HCT116 (cell line): ENCODE measurements at regions not wholly inside any gene's neighbourhood (a gene's known extent, or its start where the extent isn't known, plus 50 kb on each side); places are given as distances from the start of the nearest gene placed in this dataset.

Experiments used
- ATAC-seq: fragments of 200-7000 bp; cut with Tn5 transposase; 2 replicates; pipeline ENCODE4 v1.9.1; 2020; ENCODE audit warnings: mild to moderate bottlenecking, moderate library complexity
- BruUV-seq: library from RNA; stranded (reverse); fragments of 400-500 nt; replicated peaks from 2 replicates; lab custom pipeline; 2021; lab: Mats Ljungman, UMichigan
- CTCF ChIA-PET: fragments of 300-600 bp; sonication (Branson Sonifier 250); formaldehyde crosslinking; loops from one replicate; lab custom pipeline; 2021; ENCODE audit warnings: antibody characterized with exemption; lab: Charles Lee
- POLR2A ChIA-PET: fragments of 300-600, 350-600 bp; sonication (Branson Sonifier 250); formaldehyde crosslinking; loops from one replicate; lab custom pipeline; 2021; ENCODE audit warnings: antibody characterized with exemption; lab: Charles Lee
- RAD21 ChIA-PET, 2 experiments: fragments of 300-600 bp; sonication (Branson Sonifier 250); formaldehyde crosslinking; loops; one replicate each; lab custom pipeline; 2023; ENCODE audit warnings: low total read pairs in 2 of 2; ENCODE audit not compliant: uncharacterized antibody in 2 of 2, unreplicated experiment in 2 of 2, low non-redundant PET in 1 of 2; lab: Charles Lee
- DNase-seq: peaks from one replicate; pipeline ENCODE4 v3.0.0-alpha.2; 2010; ENCODE audit warnings: low read depth, low spot score
- H2AFZ ChIP-seq: fragments of 200-600 bp; shearing (Covaris generic), sonication (generic); 2 replicates; pipeline ENCODE4 v1.6.1; 2017; ENCODE audit warnings: low read depth, mixed run types, mixed read lengths, antibody characterized with exemption, low read length; ENCODE audit not compliant: poor library complexity, severe bottlenecking
- H3K27ac ChIP-seq: 2 replicates; pipeline ENCODE4 v1.5.1; 2012; ENCODE audit warnings: low read depth, low read length
- H3K27me3 ChIP-seq: fragments of 200-600 bp; sonication (generic); 2 replicates; pipeline ENCODE4 v1.6.1; 2016; ENCODE audit warnings: mixed run types, low read length, mixed read lengths; ENCODE audit not compliant: insufficient read depth
- H3K36me3 ChIP-seq, 2 experiments: fragments of 200-500 bp in 1 of 2; fragments of 200-600 bp in 1 of 2; sonication (Bioruptor generic) in 1 of 2; sonication (generic) in 1 of 2; 2 replicates each; pipeline versions ENCODE4 v1.5.1 to v1.6.1; 2014 to 2016; ENCODE audit warnings: low read length in 2 of 2, inconsistent platforms in 1 of 2, mixed read lengths in 1 of 2, mixed run types in 1 of 2; ENCODE audit not compliant: insufficient read depth in 2 of 2, control insufficient read depth in 1 of 2
- H3K4me1 ChIP-seq, 2 experiments: fragments of 200-600 bp in 1 of 2; sonication (generic) in 1 of 2; 2 replicates each; pipeline versions ENCODE4 v1.5.1 to v1.6.1; 2012 to 2017; ENCODE audit warnings: low read length in 2 of 2, inconsistent platforms in 1 of 2, mild to moderate bottlenecking in 1 of 2, mixed read lengths in 1 of 2, mixed run types in 1 of 2, moderate library complexity in 1 of 2; ENCODE audit not compliant: insufficient read depth in 2 of 2, control insufficient read depth in 1 of 2
- H3K4me2 ChIP-seq: fragments of 200-600 bp; sonication (generic); 2 replicates; pipeline ENCODE4 v1.6.1; 2017; ENCODE audit warnings: mixed run types, low read length, mixed read lengths
- H3K4me3 ChIP-seq, 2 experiments: fragments of 200-600 bp in 1 of 2; sonication (generic) in 1 of 2; replicated peaks in 1 of 2; 2 replicates each; pipeline ENCODE4 v1.5.1; 2011 to 2016; ENCODE audit warnings: low read length in 2 of 2, control low read depth in 1 of 2, low read depth in 1 of 2, mild to moderate bottlenecking in 1 of 2, mixed read lengths in 1 of 2, mixed run types in 1 of 2
- H3K79me2 ChIP-seq: fragments of 200-600 bp; sonication (generic); 2 replicates; pipeline ENCODE4 v1.6.1; 2017; ENCODE audit warnings: mild to moderate bottlenecking, mixed run types, low read length, moderate library complexity, mixed read lengths; ENCODE audit not compliant: insufficient read depth
- H3K9ac ChIP-seq: fragments of 200-600 bp; sonication (generic); 2 replicates; pipeline ENCODE4 v1.6.1; 2016; ENCODE audit warnings: low read length, mixed read lengths
- H3K9me2 ChIP-seq: fragments of 200-600 bp; sonication (generic), shearing (Covaris generic); 2 replicates; pipeline ENCODE4 v1.6.1; 2017; ENCODE audit warnings: mixed run types, mild to moderate bottlenecking, moderate library complexity; ENCODE audit not compliant: insufficient read depth
- H3K9me3 ChIP-seq, 2 experiments: fragments of 200-500 bp in 1 of 2; fragments of 200-600 bp in 1 of 2; sonication (Bioruptor generic) in 1 of 2; sonication (generic) in 1 of 2; 2 replicates each; pipeline ENCODE4 v1.6.1; 2014 to 2017; ENCODE audit warnings: low read length in 2 of 2, mixed read lengths in 2 of 2, inconsistent platforms in 1 of 2, low read depth in 1 of 2, mild to moderate bottlenecking in 1 of 2, mixed run types in 1 of 2, moderate library complexity in 1 of 2; ENCODE audit not compliant: control insufficient read depth in 1 of 2, insufficient read depth in 1 of 2
- H4K20me1 ChIP-seq: fragments of 200-600 bp; sonication (generic), shearing (Covaris generic); 2 replicates; pipeline ENCODE4 v1.6.1; 2017; ENCODE audit warnings: mixed run types, mild to moderate bottlenecking, moderate library complexity; ENCODE audit not compliant: insufficient read depth
- ATF3 ChIP-seq: IDR thresholded peaks from 2 replicates; pipeline ENCODE4 v1.6.1; 2012
- CBX3 ChIP-seq: IDR thresholded peaks from 2 replicates; pipeline ENCODE4 v1.6.1; 2012; ENCODE audit warnings: low read depth
- ELF1 ChIP-seq: IDR thresholded peaks from 2 replicates; pipeline ENCODE4 v1.6.1; 2012; ENCODE audit warnings: low read depth, borderline replicate concordance
- EZH2phosphoT487 ChIP-seq: fragments of 200-600 bp; IDR thresholded peaks from 2 replicates; pipeline ENCODE4 v1.6.1; 2018; ENCODE audit warnings: antibody characterized with exemption, borderline replicate concordance
- FOSL1 ChIP-seq: IDR thresholded peaks from 2 replicates; pipeline ENCODE4 v1.6.1; 2012; ENCODE audit warnings: low read depth
- JUND ChIP-seq: IDR thresholded peaks from 2 replicates; pipeline ENCODE4 v1.6.1; 2012
- MAX ChIP-seq: IDR thresholded peaks from 2 replicates; pipeline ENCODE4 v1.6.1; 2012
- POLR2AphosphoS5 ChIP-seq: IDR thresholded peaks from 2 replicates; pipeline ENCODE4 v1.6.1; 2011; ENCODE audit warnings: mild to moderate bottlenecking, low read depth, low read length, moderate library complexity
- REST ChIP-seq: IDR thresholded peaks from 2 replicates; pipeline ENCODE4 v1.6.1; 2012; ENCODE audit warnings: low read depth
- SIN3A ChIP-seq: IDR thresholded peaks from 2 replicates; pipeline ENCODE4 v1.6.1; 2012; ENCODE audit warnings: low read depth
- SP1 ChIP-seq: IDR thresholded peaks from 2 replicates; pipeline ENCODE4 v1.6.1; 2012; ENCODE audit warnings: low read depth
- SRF ChIP-seq: IDR thresholded peaks from 2 replicates; pipeline ENCODE4 v1.6.1; 2012; ENCODE audit warnings: low read depth
- YY1 ChIP-seq: IDR thresholded peaks from 2 replicates; pipeline ENCODE4 v1.6.1; 2011; ENCODE audit warnings: low read length, low read depth, moderate library complexity, mild to moderate bottlenecking; ENCODE audit not compliant: insufficient replicate concordance; ENCODE audit errors: extremely low read depth
- ZFX ChIP-seq: fragments of 450-650 bp; IDR thresholded peaks from 2 replicates; pipeline ENCODE4 v1.6.1; 2017
- ZNF274 ChIP-seq: fragments of 200-500 bp; sonication (Bioruptor generic); IDR thresholded peaks from 2 replicates; pipeline ENCODE4 v1.6.1; 2014; ENCODE audit warnings: mild to moderate bottlenecking, low read depth, low read length, inconsistent platforms
- intact Hi-C: fragments of 100-400 bp; cut with micrococcal nuclease; formaldehyde crosslinking; loops from 2 replicates; pipeline ENCODE4 v1.10.0; 2022

GRCh38 chr3:182597621-182598041 lies 195.7 kb upstream of the ATP11B start:
- Histone ChIP-seq H3K4me1 (no peaks in the 10 kb centered on the region), H3K27me3 (no peaks in the 10 kb centered on the region), H3K9me3 (no peaks in the 10 kb centered on the region), H3K4me2 (no peak overlapping the region), H3K36me3 (no peaks in the 10 kb centered on the region), H2AFZ (no peak overlapping the region), H4K20me1 (no peaks in the 10 kb centered on the region), H3K9ac (no peak overlapping the region), H3K27ac (no peak overlapping the region), H3K79me2 (no peaks in the 10 kb centered on the region), H3K4me3 (no peak overlapping the region), H3K9me2 (no peaks in the 10 kb centered on the region)
- TF ChIP-seq SP1 (no peak), EZH2phosphoT487 (no peak), JUND (no peak), REST (no peak), ZFX (no peak), CBX3 (no peak), SIN3A (no peak)
- no TSS peak for BruUV-seq
- POLR2A ChIA-PET = no interaction called here
- CTCF ChIA-PET = no interaction called here
- DNase-seq (no peak), ATAC-seq (no peak)
- intact Hi-C loops = no loop called here
- RAD21 ChIA-PET = no interaction called here

GRCh38 chr3:182601597-182601996 lies 191.7 kb upstream of the ATP11B start:
- DNase-seq (no peak), ATAC-seq (no peak)
- H3K9ac ChIP-seq = no peak overlapping the region
- POLR2A ChIA-PET = no interaction called here
- no peak overlapping the region for H3K4me3 ChIP-seq
- H3K27ac ChIP-seq = no peak overlapping the region
- RAD21 ChIA-PET = no interaction called here
- CTCF ChIA-PET = no interaction called here
- no peak overlapping the region for H3K4me2 ChIP-seq
- no peaks in the 10 kb centered on the region for H3K79me2 ChIP-seq
- H4K20me1 ChIP-seq = no peaks in the 10 kb centered on the region
- BruUV-seq = no TSS peak
- intact Hi-C loops = no loop called here
- no peaks in the 10 kb centered on the region for H3K9me2 ChIP-seq
- TF ChIP-seq EZH2phosphoT487 (no peak), POLR2AphosphoS5 (no peak), ATF3 (no peak), ZNF274 (no peak), ZFX (no peak), SRF (no peak), SP1 (no peak), YY1 (no peak), MAX (no peak), CBX3 (no peak), FOSL1 (no peak), SIN3A (no peak), ELF1 (no peak)
- TF ChIP-seq, all 23 proteins: peak for 0
- no peak overlapping the region for H2AFZ ChIP-seq
- H3K4me1 ChIP-seq = 0 out of 4 replicates have a peak, but pooled peaks cover 0 to 3% of the 10 kb centered on the region in 2 experiments
- no peaks in the 10 kb centered on the region for H3K27me3 ChIP-seq
- H3K9me3 ChIP-seq = no peaks in the 10 kb centered on the region
- no peaks in the 10 kb centered on the region for H3K36me3 ChIP-seq
